AG10803 (cell line): ENCODE measurements at regions not wholly inside any gene's neighbourhood (a gene's known extent, or its start where the extent isn't known, plus 50 kb on each side); places are given as distances from the start of the nearest gene placed in this dataset.
"Not testable (repeated sequence)": the region's sequence is repeated elsewhere in the genome, so short reads cannot be mapped to it uniquely, and the experiment has no call there.

ENCODE experiments used
- DNase-seq: peaks from one replicate; pipeline ENCODE4 v3.0.0; 2010; ENCODE audit warnings: low read depth
- H3K4me3 ChIP-seq: 2 replicates; pipeline ENCODE4 v1.5.1; 2011; ENCODE audit warnings: mild to moderate bottlenecking, low read length, control low read depth
- TF ChIP-seq, protein P1 (sequence below): conservative IDR thresholded peaks from 2 replicates; pipeline ENCODE4 v1.5.1; 2011; ENCODE audit warnings: mild to moderate bottlenecking, low read length, control low read depth, inconsistent platforms

- H3K4me3 ChIP-seq = no peak overlapping the region
- DNase-seq = no peak
- TF ChIP-seq, protein P1, sequence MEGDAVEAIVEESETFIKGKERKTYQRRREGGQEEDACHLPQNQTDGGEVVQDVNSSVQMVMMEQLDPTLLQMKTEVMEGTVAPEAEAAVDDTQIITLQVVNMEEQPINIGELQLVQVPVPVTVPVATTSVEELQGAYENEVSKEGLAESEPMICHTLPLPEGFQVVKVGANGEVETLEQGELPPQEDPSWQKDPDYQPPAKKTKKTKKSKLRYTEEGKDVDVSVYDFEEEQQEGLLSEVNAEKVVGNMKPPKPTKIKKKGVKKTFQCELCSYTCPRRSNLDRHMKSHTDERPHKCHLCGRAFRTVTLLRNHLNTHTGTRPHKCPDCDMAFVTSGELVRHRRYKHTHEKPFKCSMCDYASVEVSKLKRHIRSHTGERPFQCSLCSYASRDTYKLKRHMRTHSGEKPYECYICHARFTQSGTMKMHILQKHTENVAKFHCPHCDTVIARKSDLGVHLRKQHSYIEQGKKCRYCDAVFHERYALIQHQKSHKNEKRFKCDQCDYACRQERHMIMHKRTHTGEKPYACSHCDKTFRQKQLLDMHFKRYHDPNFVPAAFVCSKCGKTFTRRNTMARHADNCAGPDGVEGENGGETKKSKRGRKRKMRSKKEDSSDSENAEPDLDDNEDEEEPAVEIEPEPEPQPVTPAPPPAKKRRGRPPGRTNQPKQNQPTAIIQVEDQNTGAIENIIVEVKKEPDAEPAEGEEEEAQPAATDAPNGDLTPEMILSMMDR = no peak
Observed at GRCh38 chr12:19909418-19909817, 458.9 kb upstream of the PDE3A start.

DNA sequence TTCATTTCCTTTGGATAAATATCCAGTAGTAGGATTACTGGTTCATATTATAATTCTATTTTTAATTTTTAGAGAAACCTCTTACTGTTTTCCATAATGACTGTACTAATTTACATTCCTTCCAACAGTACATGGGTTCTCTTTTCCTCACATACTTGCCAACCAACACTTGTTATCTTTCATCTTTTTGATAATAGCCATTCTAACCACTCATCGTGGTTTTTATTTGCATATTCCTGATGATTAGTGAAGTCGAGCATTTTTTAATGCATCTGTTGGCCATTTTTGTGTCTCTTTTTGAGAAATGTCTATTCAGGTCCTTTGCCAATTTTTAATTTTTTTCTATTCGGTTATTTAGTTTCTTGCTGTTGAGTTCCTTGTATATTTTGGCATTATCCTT is 457.7 kb upstream of the PDE3A start:
- TF ChIP-seq, protein P1 = no peak
- H3K4me3 ChIP-seq = no peak overlapping the region
- peak; percentile 18 for DNase-seq

DNA sequence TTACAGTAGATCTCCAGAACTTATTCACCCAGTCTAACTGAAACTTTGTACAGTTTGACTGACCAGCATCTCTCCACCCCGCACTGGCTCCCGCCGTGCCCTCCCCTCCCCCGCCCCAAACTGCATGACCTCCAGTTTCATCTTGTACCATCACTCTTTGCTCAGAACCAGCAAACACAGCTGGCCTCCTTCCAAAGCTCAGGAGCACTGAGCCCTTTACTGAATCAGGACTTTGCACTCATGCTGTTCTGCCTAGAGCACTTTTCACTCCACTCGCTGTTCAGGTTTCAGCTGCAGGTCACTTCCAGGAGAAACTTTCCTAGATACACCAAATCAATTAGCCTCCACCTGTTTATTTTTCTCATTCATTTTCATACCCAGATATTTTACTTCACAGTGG is 455.3 kb upstream of the PDE3A start:
- DNase-seq = no peak
- TF ChIP-seq, protein P1 = no peak
- no peak overlapping the region for H3K4me3 ChIP-seq

DNA sequence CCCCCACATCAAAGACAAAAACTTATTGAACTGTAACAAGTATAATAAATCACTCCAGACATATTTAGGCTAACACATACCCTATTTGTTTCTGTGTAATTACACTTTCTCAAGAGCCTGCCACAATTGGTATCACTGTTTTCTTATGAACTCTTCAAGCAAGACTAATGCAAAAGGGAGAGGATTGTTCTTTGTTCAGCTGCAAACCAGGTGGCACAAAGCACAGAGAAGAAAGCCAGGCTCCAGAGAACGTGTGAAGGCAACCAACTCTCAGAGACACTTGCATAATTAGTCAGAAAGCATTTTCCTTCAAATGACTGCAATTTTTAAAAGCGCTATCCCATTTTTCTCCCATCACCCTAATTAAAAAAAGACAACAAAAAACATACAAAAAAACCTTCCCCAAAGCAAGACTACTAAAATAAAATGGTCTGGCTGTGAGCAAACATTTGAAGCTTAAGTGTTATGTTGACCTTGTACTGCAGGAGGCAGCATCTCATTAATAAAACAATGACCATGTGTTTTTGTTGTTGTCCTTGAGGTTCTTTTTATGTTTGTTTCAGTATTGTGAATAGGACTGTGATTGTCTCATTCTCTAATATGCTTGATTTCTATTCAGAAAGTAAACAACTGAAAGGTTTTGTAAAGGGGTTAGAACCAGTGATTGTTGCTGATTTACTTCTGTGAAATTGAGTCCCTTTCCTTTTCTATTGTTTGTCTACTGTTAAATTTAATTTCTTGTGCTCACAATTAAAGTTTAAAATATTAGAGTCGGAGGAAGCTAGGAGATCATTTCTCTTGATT is 452.7 kb upstream of the PDE3A start:
- TF ChIP-seq, protein P1 = peak; percentile 72
- no peak overlapping the region for H3K4me3 ChIP-seq
- peak; percentile 44 for DNase-seq

- no peak overlapping the region for H3K4me3 ChIP-seq
- DNase-seq = no peak
- TF ChIP-seq, protein P1 = no peak
Observed at GRCh38 chr12:19916196-19916753, 452.1 kb upstream of the PDE3A start.

DNA sequence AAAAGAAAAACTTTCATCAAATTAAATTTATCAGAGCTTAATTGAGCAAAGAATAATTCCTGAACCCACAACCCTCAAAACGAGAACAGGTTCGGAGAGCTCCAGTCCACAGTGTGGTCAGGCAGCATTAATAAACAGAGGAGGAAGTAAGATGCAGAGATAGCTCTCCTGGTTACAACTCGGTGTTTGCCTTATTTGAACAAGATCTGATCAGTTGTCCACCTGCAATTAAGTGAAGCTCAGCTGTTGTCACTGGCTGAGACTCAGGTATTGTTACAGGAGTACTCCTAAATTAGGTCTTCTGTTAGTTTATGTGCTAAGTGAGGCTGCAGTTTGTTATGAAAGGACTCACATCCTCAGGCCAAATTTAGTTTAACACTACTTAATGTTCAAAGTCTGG is 451.4 kb upstream of the PDE3A start:
- TF ChIP-seq, protein P1 = no peak
- no peak overlapping the region for H3K4me3 ChIP-seq
- no peak for DNase-seq

DNA sequence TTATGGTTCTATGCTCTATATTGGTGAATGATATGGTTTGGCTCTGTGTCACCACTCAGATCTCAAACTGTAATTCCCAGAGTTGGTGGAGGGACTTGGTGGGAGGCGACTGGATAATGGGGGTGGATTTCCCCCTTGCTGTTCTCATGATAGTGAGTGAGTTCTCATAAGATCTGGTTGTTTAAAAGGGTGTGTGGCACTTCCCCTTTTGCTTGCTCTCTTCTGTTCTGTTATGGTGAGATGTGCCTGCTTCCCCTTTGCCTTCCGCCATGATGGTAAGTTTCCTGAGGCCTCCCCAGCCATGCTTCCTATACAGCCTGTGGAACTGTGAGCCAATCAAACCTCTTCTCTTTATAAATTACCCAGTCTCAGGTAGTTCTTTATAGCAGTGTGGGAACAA is 446.6 kb upstream of the PDE3A start:
- not testable (repeated sequence) for H3K4me3 ChIP-seq, DNase-seq
